ENCODE measurements at regions not wholly inside any gene's neighbourhood (a gene's known extent, or its start where the extent isn't known, plus 50 kb on each side); places are given as distances from the start of the nearest gene placed in this dataset.

DNA sequence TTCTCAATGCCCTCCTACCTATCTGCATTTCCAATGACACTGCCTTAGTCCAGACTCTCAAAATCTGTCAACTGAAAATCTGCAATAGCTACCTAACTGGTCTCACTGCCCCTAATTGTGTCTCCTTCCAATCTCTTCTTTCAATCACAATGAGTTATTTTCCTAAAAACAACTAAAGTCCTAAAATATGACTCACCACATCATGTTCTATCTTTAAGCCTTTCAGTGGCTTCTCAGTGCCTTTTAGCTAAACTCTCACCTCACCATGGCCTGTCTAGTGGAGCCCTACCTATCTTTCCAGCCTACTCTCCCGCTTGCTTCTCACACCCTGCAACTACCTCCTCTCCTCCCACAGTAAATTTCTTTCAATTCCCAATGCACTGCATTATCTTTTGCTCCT, 220.9 kb upstream of the PKDCC start:
- Histone ChIP-seq H3K27me3 (ENCODE audit: insufficient read depth, poor library complexity, severe bottlenecking) (peaks cover 31% of the 10 kb centered on the region), H3K4me1 (ENCODE audit: insufficient read depth, poor library complexity, severe bottlenecking) (no peaks in the 10 kb centered on the region), H3K9me3 (ENCODE audit: severe bottlenecking) (no peaks in the 10 kb centered on the region), H3K27ac (ENCODE audit: poor library complexity, severe bottlenecking) (no peak overlapping the region), H3K36me3 (ENCODE audit: low read depth) (no peaks in the 10 kb centered on the region), H3K4me3 (ENCODE audit: severe bottlenecking) (no peak overlapping the region)
- DNase-seq (ENCODE audit: low spot score): no peak
- ATAC-seq (ENCODE audit: low read depth): no peak
- TF ChIP-seq CTCF (IDR thresholded peaks at IDR 0.05; ENCODE audit: poor library complexity, severe bottlenecking): no peak

DNA sequence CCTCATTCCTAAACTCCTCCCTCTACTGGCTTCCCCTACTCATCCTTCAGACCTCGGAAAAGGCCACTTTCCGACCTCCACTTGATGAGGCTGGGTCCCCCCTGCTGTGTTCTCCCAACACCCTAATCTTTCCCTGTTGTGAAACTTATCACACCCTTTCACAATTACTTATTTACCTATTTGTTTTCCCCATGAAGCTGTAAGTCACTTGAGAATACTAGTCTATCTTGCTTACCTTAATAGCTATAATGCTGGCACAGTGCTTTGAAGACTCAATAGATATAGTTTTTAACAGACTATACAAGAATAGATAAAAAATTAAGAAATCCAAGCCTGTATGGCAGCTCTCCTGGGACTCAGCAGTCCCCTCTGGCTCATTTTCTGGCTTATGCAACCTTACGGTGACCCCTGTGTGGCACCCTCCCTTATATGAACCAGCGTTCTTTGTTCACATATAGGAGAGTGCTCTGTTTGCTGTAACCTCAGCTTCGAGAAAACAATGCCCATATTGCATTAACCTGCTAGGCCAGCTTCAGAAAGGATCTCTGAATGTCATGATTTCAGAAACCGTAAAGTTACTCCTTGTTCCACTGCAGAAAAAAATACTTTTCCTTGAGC, 220.4 kb upstream of the PKDCC start:
- Histone ChIP-seq H3K27me3 (ENCODE audit: insufficient read depth, poor library complexity, severe bottlenecking) (peaks cover 26% of the 10 kb centered on the region), H3K4me3 (ENCODE audit: severe bottlenecking) (no peak overlapping the region), H3K4me1 (ENCODE audit: insufficient read depth, poor library complexity, severe bottlenecking) (no peaks in the 10 kb centered on the region), H3K9me3 (ENCODE audit: severe bottlenecking) (no peaks in the 10 kb centered on the region), H3K27ac (ENCODE audit: poor library complexity, severe bottlenecking) (no peak overlapping the region), H3K36me3 (ENCODE audit: low read depth) (no peaks in the 10 kb centered on the region)
- TF ChIP-seq CTCF (IDR thresholded peaks at IDR 0.05; ENCODE audit: poor library complexity, severe bottlenecking): no peak
- no peak for ATAC-seq (ENCODE audit: low read depth)
- no peak for DNase-seq (ENCODE audit: low spot score)

DNA sequence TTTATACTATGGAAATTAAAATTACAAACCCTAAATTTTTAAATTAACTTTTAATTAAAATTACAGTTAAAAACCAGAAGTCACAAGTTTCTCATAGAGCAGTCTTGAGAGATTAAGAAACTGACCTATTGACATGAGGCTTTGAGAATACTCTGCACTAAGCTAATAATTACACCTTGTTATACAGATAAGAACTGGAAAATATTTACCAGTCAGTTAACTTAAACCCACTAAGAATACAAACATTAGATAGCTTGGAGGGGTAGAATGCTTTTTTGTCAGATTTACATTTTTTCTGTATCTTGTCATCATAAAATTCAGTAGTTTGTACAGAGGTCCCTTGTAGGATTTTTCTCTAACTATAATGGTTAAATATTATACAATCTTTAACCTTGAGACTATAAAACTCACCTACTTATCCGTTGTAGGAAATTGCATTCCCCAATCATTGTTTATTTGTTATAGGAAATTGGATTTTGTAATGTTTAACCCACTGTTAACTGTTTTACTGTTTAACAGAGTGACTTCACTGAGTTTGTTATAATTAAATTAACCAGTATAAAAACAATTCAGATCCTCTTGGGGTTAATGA, 219.7 kb upstream of the PKDCC start:
- TF ChIP-seq CTCF (IDR thresholded peaks at IDR 0.05; ENCODE audit: poor library complexity, severe bottlenecking): no peak
- DNase-seq (ENCODE audit: low spot score) (no peak), ATAC-seq (ENCODE audit: low read depth) (no peak)
- Histone ChIP-seq H3K4me3 (ENCODE audit: severe bottlenecking) (no peak overlapping the region), H3K36me3 (ENCODE audit: low read depth) (no peaks in the 10 kb centered on the region), H3K27ac (ENCODE audit: poor library complexity, severe bottlenecking) (no peak overlapping the region), H3K27me3 (ENCODE audit: insufficient read depth, poor library complexity, severe bottlenecking) (peaks cover 19% of the 10 kb centered on the region), H3K9me3 (ENCODE audit: severe bottlenecking) (no peaks in the 10 kb centered on the region), H3K4me1 (ENCODE audit: insufficient read depth, poor library complexity, severe bottlenecking) (no peaks in the 10 kb centered on the region)

DNA sequence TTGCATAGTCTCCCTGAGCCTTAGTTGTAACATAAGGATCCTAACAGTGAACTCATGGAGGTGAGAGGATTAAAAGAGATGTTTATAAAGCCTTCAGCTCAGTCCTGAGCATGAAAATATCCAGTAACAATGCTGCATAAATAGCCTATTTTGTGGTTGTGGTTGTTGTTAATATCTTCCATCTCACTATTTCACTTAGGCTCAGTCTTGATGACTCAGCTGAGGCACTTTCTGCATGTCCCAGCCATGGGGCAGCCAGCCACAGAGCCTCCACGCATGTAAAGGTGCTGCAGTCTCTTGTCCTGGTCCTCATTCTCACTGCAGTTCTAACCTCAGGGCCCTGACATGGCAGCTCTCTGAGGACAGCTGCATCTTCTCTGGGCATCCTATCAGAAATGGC, 218.8 kb upstream of the PKDCC start:
- Histone ChIP-seq H3K27ac (ENCODE audit: poor library complexity, severe bottlenecking) (no peak overlapping the region), H3K4me3 (ENCODE audit: severe bottlenecking) (no peak overlapping the region), H3K36me3 (ENCODE audit: low read depth) (no peaks in the 10 kb centered on the region), H3K27me3 (ENCODE audit: insufficient read depth, poor library complexity, severe bottlenecking) (peaks cover 10% of the 10 kb centered on the region), H3K4me1 (ENCODE audit: insufficient read depth, poor library complexity, severe bottlenecking) (no peaks in the 10 kb centered on the region), H3K9me3 (ENCODE audit: severe bottlenecking) (no peaks in the 10 kb centered on the region)
- ATAC-seq (ENCODE audit: low read depth) (no peak), DNase-seq (ENCODE audit: low spot score) (no peak)
- TF ChIP-seq CTCF (IDR thresholded peaks at IDR 0.05; ENCODE audit: poor library complexity, severe bottlenecking): no peak

DNA sequence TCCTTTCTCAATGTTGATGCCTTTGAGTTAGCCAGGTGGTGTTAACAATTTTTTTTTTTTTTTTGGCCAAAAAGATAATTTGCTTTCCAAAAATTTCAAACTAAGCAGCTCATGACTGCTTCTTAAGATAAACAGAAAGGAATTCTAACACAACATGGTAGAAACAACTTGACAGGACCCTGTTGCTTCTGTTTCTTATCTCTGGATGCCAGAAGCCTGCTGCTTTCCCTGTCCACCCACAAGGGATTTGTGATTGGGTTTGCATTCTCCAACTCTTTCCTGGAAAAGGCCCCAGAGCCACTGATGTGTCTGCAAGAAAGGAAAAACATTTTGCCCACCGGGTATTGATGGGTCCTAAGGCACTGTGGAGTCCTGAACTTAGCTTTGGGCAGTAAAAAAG, 217.2 kb upstream of the PKDCC start:
- no peak for TF ChIP-seq CTCF (IDR thresholded peaks at IDR 0.05; ENCODE audit: poor library complexity, severe bottlenecking)
- ATAC-seq (ENCODE audit: low read depth) (no peak), DNase-seq (ENCODE audit: low spot score) (no peak)
- peaks cover 10% of the 10 kb centered on the region for H3K27me3 ChIP-seq (ENCODE audit: insufficient read depth, poor library complexity, severe bottlenecking)
- H3K9me3 ChIP-seq (ENCODE audit: severe bottlenecking): no peaks in the 10 kb centered on the region
- H3K4me3 ChIP-seq (ENCODE audit: severe bottlenecking): no peak overlapping the region
- no peak overlapping the region for H3K27ac ChIP-seq (ENCODE audit: poor library complexity, severe bottlenecking)
- H3K4me1 ChIP-seq (ENCODE audit: insufficient read depth, poor library complexity, severe bottlenecking): no peaks in the 10 kb centered on the region
- no peaks in the 10 kb centered on the region for H3K36me3 ChIP-seq (ENCODE audit: low read depth)

Measured in RWPE2 (cell line).